ENCODE measurements at regions not wholly inside any gene's neighbourhood (a gene's known extent, or its start where the extent isn't known, plus 50 kb on each side); places are given as distances from the start of the nearest gene placed in this dataset.
A peak's percentile ranks its signal among the peaks of the same experiment; 100 is the strongest.

- Histone ChIP-seq H3K4ac (ENCODE audit: low read depth, low read length) (no peak overlapping the region), H4K91ac (ENCODE audit: insufficient read length, low read depth, low read length) (no peak overlapping the region), H3K79me1 (ENCODE audit: insufficient read depth, low read depth, low read length, poor library complexity, severe bottlenecking) (no peaks in the 10 kb centered on the region), H3K14ac (ENCODE audit: insufficient read depth, low read length) (no peak overlapping the region), H3K27ac (ENCODE audit: insufficient read length, low read depth, low read length) (no peak overlapping the region), H3K18ac (ENCODE audit: insufficient read length, low read depth, low read length) (no peak overlapping the region), H2BK120ac (ENCODE audit: low read depth, low read length, poor library complexity, severe bottlenecking) (no peak overlapping the region), H4K8ac (replicated peaks; ENCODE audit: insufficient read length, low read depth, low read length) (no peak overlapping the region), H4K20me1 (ENCODE audit: control insufficient read depth, insufficient read depth, insufficient read length) (no peaks in the 10 kb centered on the region), H3K9me3 (ENCODE audit: control insufficient read depth, low read depth, low read length) (no peaks in the 10 kb centered on the region), H2BK12ac (ENCODE audit: insufficient read length, low read depth, low read length) (no peak overlapping the region), H3K4me2 (ENCODE audit: insufficient read depth, insufficient read length, low read length) (no peak overlapping the region), H2AFZ (ENCODE audit: low read length) (no peak overlapping the region), H3K56ac (ENCODE audit: insufficient read length, low read depth, low read length) (no peak overlapping the region), H3K79me2 (ENCODE audit: insufficient read depth, low read length) (no peaks in the 10 kb centered on the region), H2BK15ac (ENCODE audit: low read depth, low read length) (no peak overlapping the region), H3T11ph (ENCODE audit: low read length) (no peak overlapping the region), H2BK5ac (ENCODE audit: insufficient read length, low read length) (no peak overlapping the region), H3K23me2 (ENCODE audit: insufficient read length, low read depth, low read length, poor library complexity, severe bottlenecking) (no peaks in the 10 kb centered on the region), H2AK5ac (ENCODE audit: insufficient read length, low read length) (no peak overlapping the region), H2BK20ac (ENCODE audit: low read depth, low read length, poor library complexity, severe bottlenecking) (no peak overlapping the region), H3K23ac (ENCODE audit: insufficient read length, low read depth, low read length) (no peak overlapping the region), H4K5ac (ENCODE audit: insufficient read length, low read depth, low read length) (no peak overlapping the region), H3K27me3 (ENCODE audit: insufficient read depth, low read length) (no peaks in the 10 kb centered on the region), H3K9ac (ENCODE audit: extremely low read depth, insufficient read length, low read length) (no peak overlapping the region), H3K4me1 (ENCODE audit: insufficient read depth, low read length) (no peaks in the 10 kb centered on the region)
- H3K4me3 Mint-ChIP-seq, result no peak overlapping the region
- TF ChIP-seq CTCF (conservative IDR thresholded peaks at IDR 0.05), result peak; percentile 27; the same call in 2 of the 3 replicates
- peaks cover 0 to 2% of the 10 kb centered on the region in 2 experiments; a peak in 1 of 4 replicates for H3K4me1 Mint-ChIP-seq
- DNase-seq, result peak; percentile 43
- no peaks in the 10 kb centered on the region for H3K27me3 Mint-ChIP-seq (ENCODE audit: low read depth)
- 0 out of 7 replicates have a peak, but pooled peaks cover 0 to 6% (median 0%) of the 10 kb centered on the region in 3 experiments for H3K36me3 Mint-ChIP-seq (ENCODE audit: insufficient read depth in 1 of 3, low read depth in 3 of 3)
- no peak overlapping the region; a peak in 1 of 7 replicates for H3K27ac Mint-ChIP-seq
- H3K9me3 Mint-ChIP-seq, result peaks cover 0 to 4% of the 10 kb centered on the region in 2 experiments; a peak in 2 of 5 replicates
- WGBS (ENCODE audit: extremely low coverage, insufficient read length, low lambda C conversion rate), result no CpG with 5 or more reads among the region's 2 CpGs
Observed at GRCh38 chr4:84028340-84028739, 470.8 kb downstream of the NKX6-1 start.
